GM21737 (cell line): ENCODE measurements at regions not wholly inside any gene's neighbourhood (a gene's known extent, or its start where the extent isn't known, plus 50 kb on each side); places are given as distances from the start of the nearest gene placed in this dataset.

Experiments used
- ATAC-seq: cut with Tn5 transposase; IDR thresholded peaks from one replicate; pipeline ENCODE4 v1.9.1; 2021; ENCODE audit warnings: mild to moderate bottlenecking, moderate library complexity; ENCODE audit not compliant: unreplicated experiment

- ATAC-seq = no peak
Measured at GRCh38 chr1:229991104-229991513, 75.9 kb upstream of the GALNT2 start.

- ATAC-seq = no peak
Measured at GRCh38 chr1:229991724-229992333, 75.2 kb upstream of the GALNT2 start.

GRCh38 chr1:229993060-229993459, 74.0 kb upstream of the GALNT2 start:
- no peak for ATAC-seq

- no peak for ATAC-seq
Measured at GRCh38 chr1:229993894-229994293, 73.1 kb upstream of the GALNT2 start.

- no peak for ATAC-seq
Measured at GRCh38 chr1:229999004-229999670, 67.9 kb upstream of the GALNT2 start.

- ATAC-seq = no peak
Measured at GRCh38 chr1:230000493-230001184, 66.4 kb upstream of the GALNT2 start.

- ATAC-seq = no peak
Measured at GRCh38 chr1:230002164-230002803, 64.8 kb upstream of the GALNT2 start.

GRCh38 chr1:230003409-230003808, 63.6 kb upstream of the GALNT2 start:
- ATAC-seq = no peak

- ATAC-seq = no peak
Measured at GRCh38 chr1:230005040-230005439, 62.0 kb upstream of the GALNT2 start.

- ATAC-seq = no peak
Measured at GRCh38 chr1:230008721-230009120, 58.3 kb upstream of the GALNT2 start.

GRCh38 chr1:230009611-230010313, 57.3 kb upstream of the GALNT2 start:
- no peak for ATAC-seq

- ATAC-seq = no peak
Measured at GRCh38 chr1:230010603-230011332, 56.3 kb upstream of the GALNT2 start.

- no peak for ATAC-seq
Measured at GRCh38 chr1:230011333-230012092, 55.5 kb upstream of the GALNT2 start.

GRCh38 chr1:230012093-230012393, 55.0 kb upstream of the GALNT2 start:
- ATAC-seq = no peak

- ATAC-seq = no peak
Measured at GRCh38 chr1:230012741-230013140, 54.3 kb upstream of the GALNT2 start.

- ATAC-seq = no peak
Measured at GRCh38 chr1:230016159-230016558, 50.9 kb upstream of the GALNT2 start.
